ENCODE measurements at regions not wholly inside any gene's neighbourhood (a gene's known extent, or its start where the extent isn't known, plus 50 kb on each side); places are given as distances from the start of the nearest gene placed in this dataset.

- TF ChIP-seq CTCF (IDR thresholded peaks at IDR 0.05; ENCODE audit: unreplicated experiment): no peak
- Mint-ChIP-seq H3K9me3 (ENCODE audit: low read depth) (no peaks in the 10 kb centered on the region), H3K4me3 (ENCODE audit: low read depth) (no peak overlapping the region), H3K27ac (no peak overlapping the region), H3K36me3 (ENCODE audit: insufficient read depth) (no peaks in the 10 kb centered on the region), H3K4me1 (ENCODE audit: low read depth) (peaks cover 5% of the 10 kb centered on the region), H3K27me3 (no peaks in the 10 kb centered on the region)
- no peak for DNase-seq (ENCODE audit: low spot score, unreplicated experiment)
Observed at GRCh38 chr3:168183774-168184173, 88.0 kb upstream of the GOLIM4 start.

GRCh38 chr3:168168743-168169142, 73.0 kb upstream of the GOLIM4 start:
- Mint-ChIP-seq H3K4me1 (ENCODE audit: low read depth) (peaks cover 3% of the 10 kb centered on the region), H3K9me3 (ENCODE audit: low read depth) (no peaks in the 10 kb centered on the region), H3K4me3 (ENCODE audit: low read depth) (no peak overlapping the region), H3K36me3 (ENCODE audit: insufficient read depth) (no peaks in the 10 kb centered on the region), H3K27me3 (no peaks in the 10 kb centered on the region), H3K27ac (no peak overlapping the region)
- TF ChIP-seq CTCF (IDR thresholded peaks at IDR 0.05; ENCODE audit: unreplicated experiment): no peak
- no peak for DNase-seq (ENCODE audit: low spot score, unreplicated experiment)

- Mint-ChIP-seq H3K27me3 (no peaks in the 10 kb centered on the region), H3K27ac (no peak overlapping the region), H3K4me3 (ENCODE audit: low read depth) (no peak overlapping the region), H3K9me3 (ENCODE audit: low read depth) (no peaks in the 10 kb centered on the region), H3K4me1 (ENCODE audit: low read depth) (peaks cover 3% of the 10 kb centered on the region), H3K36me3 (ENCODE audit: insufficient read depth) (no peaks in the 10 kb centered on the region)
- TF ChIP-seq CTCF (IDR thresholded peaks at IDR 0.05; ENCODE audit: unreplicated experiment): peak; percentile 80
- peak; percentile 17 for DNase-seq (ENCODE audit: low spot score, unreplicated experiment)
Observed at GRCh38 chr3:168165390-168166269, 69.9 kb upstream of the GOLIM4 start.

- no peak for DNase-seq (ENCODE audit: low spot score, unreplicated experiment)
- H3K36me3 Mint-ChIP-seq (ENCODE audit: insufficient read depth): no peaks in the 10 kb centered on the region
- H3K9me3 Mint-ChIP-seq (ENCODE audit: low read depth): no peaks in the 10 kb centered on the region
- H3K4me3 Mint-ChIP-seq (ENCODE audit: low read depth): no peak overlapping the region
- peaks cover 3% of the 10 kb centered on the region for H3K4me1 Mint-ChIP-seq (ENCODE audit: low read depth)
- H3K27me3 Mint-ChIP-seq: peaks cover 9% of the 10 kb centered on the region
- no peak overlapping the region for H3K27ac Mint-ChIP-seq
- no peak for TF ChIP-seq CTCF (IDR thresholded peaks at IDR 0.05; ENCODE audit: unreplicated experiment)
Observed at GRCh38 chr3:168162172-168162571, 66.4 kb upstream of the GOLIM4 start.

- no peak overlapping the region for H3K27ac Mint-ChIP-seq
- no peaks in the 10 kb centered on the region for H3K9me3 Mint-ChIP-seq (ENCODE audit: low read depth)
- no peaks in the 10 kb centered on the region for H3K36me3 Mint-ChIP-seq (ENCODE audit: insufficient read depth)
- H3K27me3 Mint-ChIP-seq: peaks cover 12% of the 10 kb centered on the region
- no peak for DNase-seq (ENCODE audit: low spot score, unreplicated experiment)
- peaks cover 3% of the 10 kb centered on the region for H3K4me1 Mint-ChIP-seq (ENCODE audit: low read depth)
- TF ChIP-seq CTCF (IDR thresholded peaks at IDR 0.05; ENCODE audit: unreplicated experiment): no peak
- no peak overlapping the region for H3K4me3 Mint-ChIP-seq (ENCODE audit: low read depth)
Observed at GRCh38 chr3:168161696-168162095, 66.0 kb upstream of the GOLIM4 start.

Measured in progenitor cell of endocrine pancreas (in vitro differentiated cells).